DOHH2 (cell line): ENCODE measurements at regions not wholly inside any gene's neighbourhood (a gene's known extent, or its start where the extent isn't known, plus 50 kb on each side); places are given as distances from the start of the nearest gene placed in this dataset.
"Not testable (repeated sequence)": the region's sequence is repeated elsewhere in the genome, so short reads cannot be mapped to it uniquely, and the experiment has no call there.

Experiments
- EZH2phosphoT487 ChIP-seq: fragments of 200-600 bp; sonication (generic); IDR thresholded peaks from 2 replicates; pipeline ENCODE4 v1.6.1; 2017; ENCODE audit warnings: borderline replicate concordance, mild to moderate bottlenecking, antibody characterized with exemption, low read length, moderate library complexity, mixed read lengths
- TF ChIP-seq, protein P1 (sequence below): fragments of 200-600 bp; sonication (generic); IDR thresholded peaks from one replicate; pipeline ENCODE4 v1.5.1; 2014; ENCODE audit warnings: antibody characterized with exemption, mild to moderate bottlenecking, low read depth, low read length; ENCODE audit not compliant: poor library complexity, severe bottlenecking

DNA sequence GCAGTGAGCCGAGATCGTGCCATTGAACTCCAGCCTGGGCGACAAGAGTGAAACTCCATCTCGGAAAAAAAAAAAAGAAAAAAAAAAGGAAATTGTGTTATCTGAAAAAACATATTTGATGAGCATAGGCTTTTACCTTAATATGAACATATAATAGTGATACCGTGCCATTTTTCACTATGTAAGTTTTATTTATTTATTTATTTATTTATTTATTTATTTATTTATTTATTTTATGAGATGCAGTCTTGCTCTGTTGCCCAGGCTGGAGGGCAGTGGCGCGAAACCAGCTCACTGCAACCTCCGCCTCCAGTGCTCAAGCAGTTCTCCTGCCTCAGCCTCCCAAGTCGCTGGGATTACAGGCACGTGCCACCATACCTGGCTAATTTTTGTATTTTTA is 85.2 kb upstream of the FOXP2 start:
- TF ChIP-seq, protein P1, sequence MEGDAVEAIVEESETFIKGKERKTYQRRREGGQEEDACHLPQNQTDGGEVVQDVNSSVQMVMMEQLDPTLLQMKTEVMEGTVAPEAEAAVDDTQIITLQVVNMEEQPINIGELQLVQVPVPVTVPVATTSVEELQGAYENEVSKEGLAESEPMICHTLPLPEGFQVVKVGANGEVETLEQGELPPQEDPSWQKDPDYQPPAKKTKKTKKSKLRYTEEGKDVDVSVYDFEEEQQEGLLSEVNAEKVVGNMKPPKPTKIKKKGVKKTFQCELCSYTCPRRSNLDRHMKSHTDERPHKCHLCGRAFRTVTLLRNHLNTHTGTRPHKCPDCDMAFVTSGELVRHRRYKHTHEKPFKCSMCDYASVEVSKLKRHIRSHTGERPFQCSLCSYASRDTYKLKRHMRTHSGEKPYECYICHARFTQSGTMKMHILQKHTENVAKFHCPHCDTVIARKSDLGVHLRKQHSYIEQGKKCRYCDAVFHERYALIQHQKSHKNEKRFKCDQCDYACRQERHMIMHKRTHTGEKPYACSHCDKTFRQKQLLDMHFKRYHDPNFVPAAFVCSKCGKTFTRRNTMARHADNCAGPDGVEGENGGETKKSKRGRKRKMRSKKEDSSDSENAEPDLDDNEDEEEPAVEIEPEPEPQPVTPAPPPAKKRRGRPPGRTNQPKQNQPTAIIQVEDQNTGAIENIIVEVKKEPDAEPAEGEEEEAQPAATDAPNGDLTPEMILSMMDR: not testable (repeated sequence)
- TF ChIP-seq EZH2phosphoT487: not testable (repeated sequence)
